ENCODE measurements at regions not wholly inside any gene's neighbourhood (a gene's known extent, or its start where the extent isn't known, plus 50 kb on each side); places are given as distances from the start of the nearest gene placed in this dataset.

DNA sequence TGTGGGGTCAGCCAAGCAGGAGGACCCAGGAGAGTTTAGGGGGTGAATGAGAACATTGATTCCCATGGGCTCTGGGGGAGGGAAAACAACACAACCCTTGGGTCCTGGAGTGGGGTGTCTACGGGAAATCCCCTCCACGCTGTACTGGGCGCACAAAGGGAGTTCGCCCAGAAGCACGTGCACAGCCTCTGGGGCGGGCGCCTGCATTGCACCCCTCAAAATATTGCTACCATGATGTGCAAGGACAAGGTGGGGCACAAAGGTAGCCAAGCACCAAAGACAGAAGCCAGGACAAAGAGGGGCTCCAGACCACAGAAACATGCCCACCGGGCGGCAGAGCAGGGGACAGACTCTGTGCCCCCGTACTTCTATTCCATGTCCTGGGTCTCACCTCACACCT is 74.9 kb upstream of the EIF5 start:
- TF ChIP-seq POLR2A (IDR thresholded peaks at IDR 0.05; ENCODE audit: low read depth, low read length) (no peak), POLR2AphosphoS5 (IDR thresholded peaks at IDR 0.05; ENCODE audit: low read depth, low read length) (no peak), PAX5 (IDR thresholded peaks at IDR 0.05; ENCODE audit: insufficient read depth, low read length, severe bottlenecking) (no peak), TAF1 (IDR thresholded peaks at IDR 0.05; ENCODE audit: low read depth, low read length) (no peak), SPI1 (IDR thresholded peaks at IDR 0.05; ENCODE audit: low read depth, low read length) (no peak), POU2F2 (IDR thresholded peaks at IDR 0.05; ENCODE audit: low read depth, low read length) (no peak)
